ENCODE measurements at regions not wholly inside any gene's neighbourhood (a gene's known extent, or its start where the extent isn't known, plus 50 kb on each side); places are given as distances from the start of the nearest gene placed in this dataset.

DNA sequence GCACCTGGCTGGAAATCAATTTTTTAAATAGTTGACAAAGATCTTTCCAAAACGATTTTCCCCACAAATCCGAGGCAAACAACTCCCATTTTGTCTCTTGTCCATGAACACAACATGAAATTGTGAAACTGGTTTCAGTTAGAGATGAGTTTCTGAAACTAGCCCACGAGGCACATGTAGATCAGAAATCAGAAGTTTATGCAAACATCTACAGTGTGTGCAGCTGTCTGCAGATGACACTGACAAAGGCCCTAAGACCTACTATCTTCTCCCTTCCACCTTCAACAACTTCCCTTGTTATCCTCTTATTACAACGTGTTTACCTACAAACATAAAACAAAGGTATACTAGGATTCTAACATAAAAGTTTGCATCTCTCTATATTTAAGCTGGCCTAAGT is 183.3 kb downstream of the DIRAS2 start:
- TF ChIP-seq, protein P1, sequence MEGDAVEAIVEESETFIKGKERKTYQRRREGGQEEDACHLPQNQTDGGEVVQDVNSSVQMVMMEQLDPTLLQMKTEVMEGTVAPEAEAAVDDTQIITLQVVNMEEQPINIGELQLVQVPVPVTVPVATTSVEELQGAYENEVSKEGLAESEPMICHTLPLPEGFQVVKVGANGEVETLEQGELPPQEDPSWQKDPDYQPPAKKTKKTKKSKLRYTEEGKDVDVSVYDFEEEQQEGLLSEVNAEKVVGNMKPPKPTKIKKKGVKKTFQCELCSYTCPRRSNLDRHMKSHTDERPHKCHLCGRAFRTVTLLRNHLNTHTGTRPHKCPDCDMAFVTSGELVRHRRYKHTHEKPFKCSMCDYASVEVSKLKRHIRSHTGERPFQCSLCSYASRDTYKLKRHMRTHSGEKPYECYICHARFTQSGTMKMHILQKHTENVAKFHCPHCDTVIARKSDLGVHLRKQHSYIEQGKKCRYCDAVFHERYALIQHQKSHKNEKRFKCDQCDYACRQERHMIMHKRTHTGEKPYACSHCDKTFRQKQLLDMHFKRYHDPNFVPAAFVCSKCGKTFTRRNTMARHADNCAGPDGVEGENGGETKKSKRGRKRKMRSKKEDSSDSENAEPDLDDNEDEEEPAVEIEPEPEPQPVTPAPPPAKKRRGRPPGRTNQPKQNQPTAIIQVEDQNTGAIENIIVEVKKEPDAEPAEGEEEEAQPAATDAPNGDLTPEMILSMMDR (IDR thresholded peaks at IDR 0.05): no peak
- TF ChIP-seq POLR2A (IDR thresholded peaks at IDR 0.05): no peak
